HL-60 (cell line): ENCODE measurements at regions not wholly inside any gene's neighbourhood (a gene's known extent, or its start where the extent isn't known, plus 50 kb on each side); places are given as distances from the start of the nearest gene placed in this dataset.

Experiments
- DNase-seq, 2 experiments: peaks; one replicate each; pipeline ENCODE4 v3.0.0-alpha.2; 2010 to 2020; ENCODE audit warnings: low read depth in 1 of 2, low spot score in 1 of 2
- H3K27ac ChIP-seq: fragments of 250-450 bp; sonication (Bioruptor Pico); replicated peaks from 2 replicates; pipeline ENCODE4 v1.5.1; 2020; ENCODE audit warnings: mild to moderate bottlenecking, moderate library complexity
- H3K27me3 ChIP-seq: fragments of 250-450 bp; sonication (Bioruptor Pico); 2 replicates; pipeline ENCODE4 v1.5.1; 2021; ENCODE audit warnings: mild to moderate bottlenecking, moderate library complexity; ENCODE audit not compliant: insufficient read depth, poor library complexity, severe bottlenecking
- H3K4me3 ChIP-seq: replicated peaks from 2 replicates; pipeline ENCODE4 v1.5.1; 2011; ENCODE audit warnings: mild to moderate bottlenecking, control low read depth, low read length; ENCODE audit not compliant: insufficient read depth
- CTCF ChIP-seq: IDR thresholded peaks from one replicate; pipeline ENCODE4 v1.5.1; 2011; ENCODE audit warnings: low read length, control low read depth, inconsistent platforms; ENCODE audit not compliant: insufficient read depth
- GABPA ChIP-seq: IDR thresholded peaks from 2 replicates; pipeline ENCODE4 v1.6.1; 2012; ENCODE audit warnings: low read depth
- POLR2AphosphoS5 ChIP-seq: IDR thresholded peaks from 2 replicates; pipeline ENCODE4 v1.6.1; 2012; ENCODE audit warnings: low read depth
- REST ChIP-seq: IDR thresholded peaks from 2 replicates; pipeline ENCODE4 v1.6.1; 2012; ENCODE audit warnings: low read depth; ENCODE audit not compliant: insufficient replicate concordance
- SPI1 ChIP-seq: IDR thresholded peaks from 2 replicates; pipeline ENCODE4 v1.6.1; 2012; ENCODE audit warnings: low read depth, mild to moderate bottlenecking, borderline replicate concordance

GRCh38 chr10:107848726-107849360, 684.3 kb upstream of the SORCS1 start:
- no peak overlapping the region for H3K27ac ChIP-seq
- no peak for DNase-seq
- TF ChIP-seq REST, result no peak
- TF ChIP-seq GABPA, result no peak
- TF ChIP-seq POLR2AphosphoS5, result no peak
- TF ChIP-seq SPI1, result no peak
- no peak for TF ChIP-seq CTCF
- H3K27me3 ChIP-seq, result no peaks in the 10 kb centered on the region
- H3K4me3 ChIP-seq, result no peak overlapping the region

GRCh38 chr10:107847620-107848019, 683.1 kb upstream of the SORCS1 start:
- H3K4me3 ChIP-seq, result no peak overlapping the region
- no peak overlapping the region for H3K27ac ChIP-seq
- TF ChIP-seq GABPA, result no peak
- TF ChIP-seq SPI1, result 0 out of 2 replicates have a peak, but pooled peaks have one; percentile 1
- H3K27me3 ChIP-seq, result no peaks in the 10 kb centered on the region
- DNase-seq, result no peak

- H3K4me3 ChIP-seq, result no peak overlapping the region
- H3K27me3 ChIP-seq, result no peaks in the 10 kb centered on the region
- DNase-seq, result no peak
- no peak overlapping the region for H3K27ac ChIP-seq
- TF ChIP-seq SPI1 (no peak), REST (no peak), POLR2AphosphoS5 (no peak), CTCF (no peak), GABPA (no peak)
These were observed 670.2 kb upstream of the SORCS1 start for GRCh38 chr10:107834706-107835105.

- TF ChIP-seq POLR2AphosphoS5, result no peak
- no peak for TF ChIP-seq CTCF
- Histone ChIP-seq H3K4me3 (no peak overlapping the region), H3K27me3 (no peaks in the 10 kb centered on the region), H3K27ac (no peak overlapping the region)
- no peak for DNase-seq
These were observed 667.3 kb upstream of the SORCS1 start for GRCh38 chr10:107831772-107832171.
